ENCODE measurements at regions not wholly inside any gene's neighbourhood (a gene's known extent, or its start where the extent isn't known, plus 50 kb on each side); places are given as distances from the start of the nearest gene placed in this dataset.

DNA sequence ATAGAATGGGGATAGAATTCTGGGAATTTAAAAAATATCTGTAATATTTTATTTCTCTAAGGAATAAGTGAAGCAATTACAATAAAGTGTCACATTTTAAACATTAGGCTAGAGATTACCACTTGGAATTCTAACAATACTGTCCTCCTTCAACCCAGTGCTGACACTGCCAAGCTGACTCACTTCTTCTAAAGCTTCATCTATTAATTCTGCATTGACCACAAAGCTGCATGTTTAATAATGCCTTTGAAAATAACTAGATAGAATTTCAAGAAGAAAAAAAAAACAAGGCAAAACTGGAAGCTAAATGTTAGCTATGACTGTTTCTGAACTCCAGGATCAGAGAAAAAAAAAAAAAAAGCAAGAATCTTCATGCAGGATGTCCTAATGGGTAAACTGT lies 970.7 kb upstream of the FBXO33 start:
- TF ChIP-seq YY1 (IDR thresholded peaks at IDR 0.05; ENCODE audit: insufficient read depth, insufficient read length) (no peak), ZNF274 (IDR thresholded peaks at IDR 0.05; ENCODE audit: low read depth, low read length) (no peak)
